Fibroblast of lung (primary cell): ENCODE measurements at regions not wholly inside any gene's neighbourhood (a gene's known extent, or its start where the extent isn't known, plus 50 kb on each side); places are given as distances from the start of the nearest gene placed in this dataset.

ENCODE experiments used
- DNase-seq, 2 donors: peaks; one replicate each; pipeline versions ENCODE4 v3.0.0 to v3.0.0-alpha.2; 2010; ENCODE audit warnings: low read depth in 2 of 2
- H2AFZ ChIP-seq: 2 replicates; pipeline ENCODE4 v1.5.1; 2012; ENCODE audit warnings: low read length, control low read depth, inconsistent platforms
- H3K27ac ChIP-seq: 2 replicates; pipeline ENCODE4 v1.5.1; 2011; ENCODE audit warnings: low read length, control low read depth; ENCODE audit not compliant: insufficient read depth
- H3K27me3 ChIP-seq: 2 replicates; pipeline ENCODE4 v1.5.1; 2011; ENCODE audit warnings: mild to moderate bottlenecking, low read length; ENCODE audit not compliant: control insufficient read depth, insufficient read depth
- H3K36me3 ChIP-seq: 2 replicates; pipeline ENCODE4 v1.5.1; 2011; ENCODE audit warnings: low read length; ENCODE audit not compliant: control insufficient read depth, insufficient read depth
- H3K4me1 ChIP-seq: 2 replicates; pipeline ENCODE4 v1.5.1; 2011; ENCODE audit warnings: low read length; ENCODE audit not compliant: control insufficient read depth, insufficient read depth; ENCODE audit errors: extremely low read depth
- H3K4me2 ChIP-seq: 2 replicates; pipeline ENCODE4 v1.5.1; 2011; ENCODE audit warnings: low read length, control low read depth; ENCODE audit not compliant: insufficient read depth; ENCODE audit errors: extremely low read depth
- H3K4me3 ChIP-seq, 4 experiments: fragments of 200-600 bp in 1 of 4; sonication (generic) in 1 of 4; replicated peaks in 1 of 4; 2 replicates each; pipeline ENCODE4 v1.5.1; 2011 to 2016; ENCODE audit warnings: low read length in 4 of 4, low read depth in 3 of 4, mild to moderate bottlenecking in 3 of 4, control low read depth in 2 of 4, inconsistent platforms in 1 of 4, mixed read lengths in 1 of 4; ENCODE audit not compliant: insufficient read depth in 1 of 4; ENCODE audit errors: control extremely low read depth in 1 of 4
- H3K79me2 ChIP-seq: 2 replicates; pipeline ENCODE4 v1.5.1; 2012; ENCODE audit warnings: mild to moderate bottlenecking, low read length, inconsistent platforms; ENCODE audit not compliant: control insufficient read depth, insufficient read depth
- H3K9ac ChIP-seq: 2 replicates; pipeline ENCODE4 v1.5.1; 2011; ENCODE audit warnings: mild to moderate bottlenecking, low read length, control low read depth; ENCODE audit not compliant: insufficient read depth
- H3K9me3 ChIP-seq: 2 replicates; pipeline ENCODE4 v1.5.1; 2012; ENCODE audit warnings: low read depth, low read length; ENCODE audit not compliant: control insufficient read depth, insufficient read depth
- H4K20me1 ChIP-seq: 2 replicates; pipeline ENCODE4 v1.5.1; 2011; ENCODE audit warnings: low read length; ENCODE audit not compliant: control insufficient read depth, insufficient read depth; ENCODE audit errors: extremely low read depth
- CTCF ChIP-seq, 2 donors: IDR thresholded peaks in 1 of 2; conservative IDR thresholded peaks in 1 of 2; 1 replicate in 1 of 2; 2 replicates in 1 of 2; pipeline ENCODE4 v1.5.1; 2011 to 2012; ENCODE audit warnings: low read length in 2 of 2, control low read depth in 1 of 2, inconsistent platforms in 1 of 2, low read depth in 1 of 2, mild to moderate bottlenecking in 1 of 2
- EZH2 ChIP-seq: IDR thresholded peaks from 2 replicates; pipeline ENCODE4 v1.5.1; 2012; ENCODE audit warnings: low read length, control low read depth, mild to moderate bottlenecking; ENCODE audit errors: missing control alignments

GRCh38 chr11:15374418-15374817, 259.7 kb downstream of the INSC start:
- no peak overlapping the region for H2AFZ ChIP-seq
- no peak for TF ChIP-seq CTCF (conservative IDR thresholded peaks at IDR 0.05 in 1 of 2, IDR thresholded peaks at IDR 0.05 in 1 of 2; ENCODE audit: low read depth in 1 of 2, low read length in 2 of 2)
- no peak for TF ChIP-seq EZH2
- no peaks in the 10 kb centered on the region for H3K36me3 ChIP-seq
- H3K9ac ChIP-seq: no peak overlapping the region
- H3K9me3 ChIP-seq: no peaks in the 10 kb centered on the region
- H3K27me3 ChIP-seq: no peaks in the 10 kb centered on the region
- H3K4me2 ChIP-seq: no peak overlapping the region
- H3K27ac ChIP-seq: no peak overlapping the region
- H3K4me1 ChIP-seq: no peaks in the 10 kb centered on the region
- H3K79me2 ChIP-seq: no peaks in the 10 kb centered on the region
- no peak for DNase-seq
- H4K20me1 ChIP-seq: no peaks in the 10 kb centered on the region
- no peak overlapping the region for H3K4me3 ChIP-seq

- TF ChIP-seq EZH2 (no peak), CTCF (conservative IDR thresholded peaks at IDR 0.05 in 1 of 2, IDR thresholded peaks at IDR 0.05 in 1 of 2; ENCODE audit: low read depth in 1 of 2, low read length in 2 of 2) (no peak)
- no peaks in the 10 kb centered on the region for H4K20me1 ChIP-seq
- H3K36me3 ChIP-seq: no peaks in the 10 kb centered on the region
- H3K79me2 ChIP-seq: no peaks in the 10 kb centered on the region
- no peak for DNase-seq
- H3K4me3 ChIP-seq: no peak overlapping the region
- no peaks in the 10 kb centered on the region for H3K4me1 ChIP-seq
- no peak overlapping the region for H3K9ac ChIP-seq
- no peak overlapping the region for H3K27ac ChIP-seq
- no peaks in the 10 kb centered on the region for H3K9me3 ChIP-seq
- H3K4me2 ChIP-seq: no peak overlapping the region
- H2AFZ ChIP-seq: no peak overlapping the region
- H3K27me3 ChIP-seq: no peaks in the 10 kb centered on the region
Observed at GRCh38 chr11:15378941-15379340, 264.2 kb downstream of the INSC start.

GRCh38 chr11:15379483-15379882, 264.8 kb downstream of the INSC start:
- Histone ChIP-seq H3K36me3 (no peaks in the 10 kb centered on the region), H3K27me3 (no peaks in the 10 kb centered on the region), H3K4me1 (no peaks in the 10 kb centered on the region), H4K20me1 (no peaks in the 10 kb centered on the region), H2AFZ (no peak overlapping the region), H3K9ac (no peak overlapping the region), H3K79me2 (no peaks in the 10 kb centered on the region), H3K9me3 (no peaks in the 10 kb centered on the region), H3K4me3 (no peak overlapping the region), H3K4me2 (no peak overlapping the region), H3K27ac (no peak overlapping the region)
- no peak for DNase-seq
- TF ChIP-seq CTCF (conservative IDR thresholded peaks at IDR 0.05 in 1 of 2, IDR thresholded peaks at IDR 0.05 in 1 of 2; ENCODE audit: low read depth in 1 of 2, low read length in 2 of 2): no peak
- no peak for TF ChIP-seq EZH2
